ENCODE measurements at regions not wholly inside any gene's neighbourhood (a gene's known extent, or its start where the extent isn't known, plus 50 kb on each side); places are given as distances from the start of the nearest gene placed in this dataset.

DNA sequence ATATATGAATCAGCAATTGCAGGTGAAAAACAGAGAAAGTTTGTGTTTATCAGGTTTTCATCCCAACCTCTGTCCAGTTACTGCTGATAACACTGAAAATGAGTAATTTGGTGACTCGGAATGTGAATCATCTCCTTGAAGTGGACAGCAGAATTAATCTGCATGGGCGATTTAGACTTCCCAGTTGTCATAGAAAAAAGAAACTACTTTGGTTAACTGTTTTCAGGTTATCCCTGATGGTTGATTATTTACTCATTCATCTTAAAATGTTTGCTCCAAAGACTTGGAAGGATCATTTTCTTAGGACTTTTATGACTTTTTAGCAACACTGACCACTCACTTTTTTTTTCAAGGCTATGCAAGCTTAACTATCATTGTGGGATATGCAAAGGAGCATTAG, 504.1 kb upstream of the ANKRD30A start:
- in situ Hi-C loops (cut with HindIII; ENCODE audit: low pct_unique_long_range_greater_than_20kb, low sequenced_read_pairs) = no loop called here
- DNase-seq (ENCODE audit: low read depth, low spot score) = no peak

DNA sequence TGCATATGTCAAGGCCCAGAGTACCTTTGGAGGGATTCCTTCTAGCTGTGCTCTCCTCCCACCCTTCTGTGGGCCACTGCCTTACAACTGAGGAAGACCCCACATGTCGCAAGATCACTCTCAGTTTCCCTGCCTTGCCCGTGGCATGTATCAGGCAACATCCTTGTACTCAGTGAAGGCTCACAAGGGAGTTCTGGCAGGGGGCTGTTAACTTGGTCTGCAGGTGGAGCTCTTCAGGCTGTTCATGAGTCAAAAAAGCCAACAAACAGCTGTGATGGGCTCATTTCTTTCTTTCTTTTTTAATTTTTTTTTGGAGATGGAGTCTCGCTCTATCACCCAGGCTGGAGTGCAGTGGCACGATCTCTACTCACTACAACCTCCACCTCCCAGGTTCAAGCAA, 513.0 kb upstream of the ANKRD30A start:
- DNase-seq (ENCODE audit: low read depth, low spot score) = no peak
- in situ Hi-C loops (cut with HindIII; ENCODE audit: low pct_unique_long_range_greater_than_20kb, low sequenced_read_pairs) = no loop called here

DNA sequence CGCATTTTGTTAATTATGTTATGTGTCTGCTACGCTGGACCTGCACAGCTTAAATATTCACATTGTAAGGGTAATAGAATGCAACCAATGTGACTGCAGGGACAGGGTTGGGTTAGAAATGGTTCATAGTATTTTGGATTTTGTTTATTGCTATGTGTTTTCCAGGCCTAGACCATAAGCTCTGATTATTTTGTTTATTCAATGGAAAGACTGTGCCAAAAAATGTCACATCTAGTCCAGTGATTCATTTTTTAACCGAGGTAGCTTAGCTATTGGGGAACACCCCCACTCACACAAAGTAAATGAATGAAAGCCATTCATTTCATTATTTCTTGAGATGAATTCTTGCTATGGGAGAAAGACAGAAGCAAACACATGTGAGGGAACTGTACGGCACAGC, 516.5 kb upstream of the ANKRD30A start:
- in situ Hi-C loops (cut with HindIII; ENCODE audit: low pct_unique_long_range_greater_than_20kb, low sequenced_read_pairs) = no loop called here
- DNase-seq (ENCODE audit: low read depth, low spot score) = no peak

DNA sequence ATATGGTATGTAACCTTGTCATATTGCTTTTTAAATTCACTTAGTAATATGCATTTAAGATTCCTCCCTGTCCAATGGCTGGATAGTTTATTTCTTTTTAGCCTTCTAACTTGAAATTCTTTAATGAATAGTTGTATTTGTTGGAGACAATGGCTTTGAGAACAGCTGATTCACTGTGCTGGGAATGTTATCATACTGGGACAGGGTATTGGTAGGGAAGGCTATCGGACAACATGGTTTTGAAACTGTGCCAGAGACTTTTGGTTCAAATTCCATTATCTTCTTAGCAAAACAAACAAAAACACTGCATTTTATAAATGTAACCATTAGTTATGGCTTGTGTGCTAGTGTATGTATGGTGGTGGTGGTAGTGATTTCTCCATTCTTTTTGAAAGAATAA, 517.1 kb upstream of the ANKRD30A start:
- in situ Hi-C loops (cut with HindIII; ENCODE audit: low pct_unique_long_range_greater_than_20kb, low sequenced_read_pairs) = no loop called here
- no peak for DNase-seq (ENCODE audit: low read depth, low spot score)

DNA sequence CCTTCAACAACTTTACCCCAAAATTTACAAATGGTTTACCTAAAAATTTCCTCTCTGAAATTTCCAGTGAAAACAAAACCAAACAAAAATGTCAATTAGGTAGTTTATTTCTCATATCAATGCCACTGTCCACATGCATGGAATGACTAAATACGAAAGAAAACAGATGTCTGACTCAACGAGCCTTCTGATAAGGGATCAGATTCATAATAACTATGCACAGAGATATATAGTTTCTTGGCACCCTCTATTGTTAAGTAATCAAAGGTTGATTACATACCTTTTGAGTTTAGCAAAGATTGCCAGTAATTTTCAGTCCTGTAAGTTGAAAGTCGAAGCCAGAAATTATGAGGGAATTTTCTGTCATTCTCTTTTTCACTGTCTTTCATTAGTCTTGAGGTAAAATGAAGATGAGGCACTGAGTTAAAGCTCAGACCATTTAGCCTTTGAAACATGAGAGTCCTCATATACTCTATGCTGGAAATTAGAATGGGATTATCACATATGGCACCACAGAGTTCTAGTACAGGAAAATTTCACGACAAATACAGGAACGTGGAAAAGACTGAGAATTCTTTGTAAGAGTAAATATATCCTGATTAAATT, 519.1 kb upstream of the ANKRD30A start:
- in situ Hi-C loops (cut with HindIII; ENCODE audit: low pct_unique_long_range_greater_than_20kb, low sequenced_read_pairs) = no loop called here
- no peak for DNase-seq (ENCODE audit: low read depth, low spot score)

DNA sequence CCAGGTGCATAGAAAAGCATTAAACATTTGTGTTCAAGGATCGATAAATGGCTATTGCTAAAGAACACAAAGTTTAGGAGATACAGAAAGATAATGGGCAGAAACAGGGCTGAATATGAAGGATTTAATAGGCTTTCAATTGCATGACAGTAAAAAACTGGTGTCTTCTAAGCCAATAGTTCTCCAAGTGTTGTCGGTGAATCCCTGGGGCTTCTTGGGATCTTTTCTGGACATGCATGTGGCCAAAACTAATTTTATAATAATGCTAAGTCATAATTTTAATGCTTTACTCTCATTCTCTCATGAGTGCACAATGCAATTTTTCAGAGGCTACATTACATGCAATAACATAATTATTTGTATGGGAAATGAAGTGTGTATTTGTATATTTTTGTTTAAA, 521.1 kb upstream of the ANKRD30A start:
- DNase-seq (ENCODE audit: low read depth, low spot score) = no peak
- in situ Hi-C loops (cut with HindIII; ENCODE audit: low pct_unique_long_range_greater_than_20kb, low sequenced_read_pairs) = no loop called here

DNA sequence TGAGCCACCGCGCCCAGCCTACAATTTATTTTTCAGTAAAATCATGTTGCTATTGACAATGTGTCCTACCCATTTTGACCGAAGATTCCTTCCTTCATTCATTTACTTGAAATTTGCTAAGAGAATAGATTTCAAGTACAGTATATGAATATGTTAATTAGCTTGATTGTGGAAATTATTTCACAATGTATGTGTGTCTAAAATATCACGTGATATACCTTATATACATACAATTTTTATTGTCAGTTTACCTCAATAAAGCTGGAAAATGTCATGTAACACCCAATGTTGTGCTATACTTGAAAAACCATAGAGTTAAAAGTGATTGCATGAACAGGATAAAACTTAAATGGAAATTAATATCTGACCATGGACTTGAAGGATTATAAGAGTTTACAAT, 521.7 kb upstream of the ANKRD30A start:
- in situ Hi-C loops (cut with HindIII; ENCODE audit: low pct_unique_long_range_greater_than_20kb, low sequenced_read_pairs) = no loop called here
- no peak for DNase-seq (ENCODE audit: low read depth, low spot score)

DNA sequence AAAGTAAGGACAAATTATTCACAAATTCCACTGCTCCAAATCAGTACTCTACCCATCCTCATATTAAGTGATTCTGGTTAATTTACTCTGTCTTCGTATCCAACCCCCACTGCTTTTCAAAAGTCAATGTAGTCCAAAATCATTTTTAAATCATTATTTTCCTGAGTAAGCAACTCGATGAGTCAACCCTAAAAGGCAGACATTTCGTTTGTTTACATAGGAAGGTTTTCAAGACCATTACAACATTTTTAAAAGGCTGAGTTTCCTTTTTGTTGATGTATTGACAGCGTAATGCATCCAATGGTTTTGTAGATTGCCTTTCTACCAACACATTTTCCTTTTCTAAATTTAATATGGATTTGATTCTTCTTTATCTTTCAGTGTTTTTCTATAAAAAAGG, 523.0 kb upstream of the ANKRD30A start:
- no peak for DNase-seq (ENCODE audit: low read depth, low spot score)
- in situ Hi-C loops (cut with HindIII; ENCODE audit: low pct_unique_long_range_greater_than_20kb, low sequenced_read_pairs) = no loop called here

DNA sequence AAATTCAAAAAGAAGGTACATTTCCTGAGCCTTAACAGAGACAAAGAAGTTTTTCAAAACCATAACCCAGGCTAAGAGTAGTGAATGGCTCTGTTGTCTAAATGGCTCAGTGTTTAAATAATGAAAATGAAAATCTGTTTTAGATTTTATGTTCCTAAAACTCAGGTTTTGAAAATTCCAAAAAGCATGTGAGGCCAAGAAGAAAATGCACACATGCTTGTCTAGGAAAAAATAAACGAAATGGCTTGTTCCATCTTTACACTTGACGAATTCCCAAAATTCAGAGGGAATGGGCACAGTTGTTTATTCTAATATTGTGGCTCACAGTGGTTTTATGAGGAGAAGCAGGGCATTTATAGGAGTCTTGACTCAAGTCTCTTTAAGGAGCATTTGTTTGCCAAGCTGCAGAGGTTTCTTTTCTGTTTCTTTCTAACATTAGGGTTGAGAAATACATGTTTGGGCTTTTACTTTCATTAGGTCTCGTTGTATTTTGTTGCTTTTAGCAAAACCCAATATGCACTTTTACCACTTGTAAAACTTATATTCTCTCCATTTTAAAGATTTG, 527.6 kb upstream of the ANKRD30A start:
- peak; percentile 63 for DNase-seq (ENCODE audit: low read depth, low spot score)
- in situ Hi-C loops (cut with HindIII; ENCODE audit: low pct_unique_long_range_greater_than_20kb, low sequenced_read_pairs) = no loop called here

DNA sequence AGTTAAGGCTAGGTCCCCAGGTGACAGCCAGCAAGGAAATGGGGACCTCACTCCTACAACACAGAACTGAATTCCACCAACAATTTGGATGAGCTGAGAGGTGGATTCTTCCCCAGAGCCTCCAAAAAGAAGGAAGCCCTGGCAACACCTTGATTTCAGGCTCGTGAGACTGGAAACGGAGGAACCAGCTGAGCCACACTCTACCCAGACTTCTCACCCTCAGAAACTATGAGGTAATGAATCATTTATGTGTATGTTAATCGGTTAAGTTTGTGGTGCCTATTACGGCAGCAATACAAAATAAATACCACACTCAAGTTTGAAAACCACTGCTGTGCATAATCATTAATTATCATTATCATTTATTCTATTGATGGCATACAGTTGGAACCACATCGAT, 532.4 kb upstream of the ANKRD30A start:
- no peak for DNase-seq (ENCODE audit: low read depth, low spot score)
- in situ Hi-C loops (cut with HindIII; ENCODE audit: low pct_unique_long_range_greater_than_20kb, low sequenced_read_pairs) = no loop called here

DNA sequence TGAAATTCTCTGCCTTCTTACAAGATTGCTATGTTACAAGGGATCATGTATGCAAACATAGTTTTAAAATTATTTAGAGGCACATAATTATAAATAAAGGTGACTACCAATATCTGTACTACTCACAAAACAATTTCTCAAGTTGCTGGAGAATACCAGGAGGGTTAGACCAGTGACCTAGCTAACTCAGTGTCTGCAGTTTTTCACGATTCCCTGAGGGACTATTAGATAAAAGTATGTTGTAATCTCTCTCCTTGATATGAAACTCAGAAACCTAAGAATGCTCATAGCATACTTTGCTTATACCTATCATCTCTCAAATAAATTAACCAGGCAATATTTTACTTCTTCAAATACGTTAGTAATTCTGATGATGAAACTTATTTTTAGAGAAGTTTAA, 534.0 kb upstream of the ANKRD30A start:
- no peak for DNase-seq (ENCODE audit: low read depth, low spot score)
- in situ Hi-C loops (cut with HindIII; ENCODE audit: low pct_unique_long_range_greater_than_20kb, low sequenced_read_pairs) = no loop called here

DNA sequence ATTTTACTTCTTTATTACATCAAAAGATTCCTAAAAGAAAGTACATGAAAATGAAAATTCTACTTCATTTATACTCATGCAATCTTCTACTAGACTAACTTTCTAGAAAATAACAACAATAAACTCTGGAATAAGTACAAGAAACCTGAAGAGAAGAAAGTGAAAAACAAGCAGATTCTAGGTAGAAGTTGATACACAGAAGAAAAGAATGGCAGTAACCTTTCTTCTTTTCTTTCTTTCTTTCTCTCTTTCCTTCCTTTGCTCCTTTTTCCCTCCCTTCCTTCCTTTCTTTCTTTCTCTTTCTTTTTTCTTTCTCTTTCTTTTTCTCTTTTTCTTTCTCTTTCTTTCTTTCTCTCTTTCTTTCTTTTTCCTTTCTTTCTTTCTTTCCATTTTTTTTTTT, 541.7 kb upstream of the ANKRD30A start:
- in situ Hi-C loops (cut with HindIII; ENCODE audit: low pct_unique_long_range_greater_than_20kb, low sequenced_read_pairs) = no loop called here
- DNase-seq (ENCODE audit: low read depth, low spot score) = no peak

DNA sequence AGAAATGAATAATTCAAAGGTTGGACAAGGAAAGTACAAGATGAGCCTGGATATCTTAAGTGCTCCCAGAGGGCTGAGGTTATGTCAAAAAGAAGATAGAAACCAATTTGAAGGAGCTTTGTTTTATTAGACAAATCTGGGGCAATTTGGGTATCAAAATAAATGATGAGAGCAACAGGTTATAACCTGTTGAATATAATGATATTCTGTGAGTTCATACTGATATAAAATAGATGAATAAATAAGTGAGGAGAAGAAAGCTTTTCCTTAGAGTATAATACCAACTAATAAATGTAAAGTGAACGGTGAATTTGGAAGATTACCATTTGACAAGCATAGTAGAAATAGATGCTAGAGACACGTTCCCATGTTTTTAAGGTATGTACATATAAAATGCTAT, 544.2 kb upstream of the ANKRD30A start:
- no peak for DNase-seq (ENCODE audit: low read depth, low spot score)
- in situ Hi-C loops (cut with HindIII; ENCODE audit: low pct_unique_long_range_greater_than_20kb, low sequenced_read_pairs) = no loop called here

DNA sequence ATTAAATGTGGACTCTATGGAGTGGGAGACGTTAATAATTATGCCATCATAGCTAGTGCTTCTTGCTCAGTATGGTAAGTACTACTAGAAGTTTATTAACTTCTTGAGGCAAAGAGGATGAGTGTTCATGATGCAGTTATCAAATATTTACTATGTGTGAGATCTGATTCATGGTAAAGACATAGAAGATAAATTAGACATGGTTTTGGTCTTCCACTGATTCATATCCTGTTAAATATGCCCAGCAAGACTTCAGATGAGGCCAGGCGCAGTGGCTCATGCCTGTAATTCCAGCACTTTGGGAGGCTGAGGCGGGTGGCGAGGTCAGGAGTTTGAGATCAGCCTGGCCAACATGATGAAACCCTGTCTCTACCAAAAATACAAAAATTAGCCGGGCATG, 547.1 kb upstream of the ANKRD30A start:
- DNase-seq (ENCODE audit: low read depth, low spot score) = no peak

DNA sequence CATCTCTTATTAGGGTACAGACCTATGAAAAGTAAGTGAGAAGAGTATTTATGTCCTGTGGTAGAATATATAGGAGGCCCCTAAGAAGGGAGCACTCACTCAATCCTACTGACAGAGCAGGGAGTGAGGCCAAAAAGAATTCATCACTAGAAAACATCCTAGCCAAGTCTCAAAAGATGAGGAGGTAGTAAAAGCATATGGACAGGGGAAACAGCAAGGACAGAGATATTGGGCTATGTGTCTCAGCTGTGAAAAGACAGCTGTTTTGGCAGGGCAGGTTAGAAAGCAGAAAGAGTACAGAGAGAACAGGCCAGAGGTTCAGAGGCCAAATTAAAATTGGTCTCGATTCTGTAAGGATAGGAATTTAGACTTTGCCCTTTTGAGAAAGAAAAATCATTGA, 548.3 kb upstream of the ANKRD30A start:
- in situ Hi-C loops (cut with HindIII; ENCODE audit: low pct_unique_long_range_greater_than_20kb, low sequenced_read_pairs) = no loop called here
- no peak for DNase-seq (ENCODE audit: low read depth, low spot score)

More for the DNA sequence above, 547.1 kb upstream of the ANKRD30A start:
- in situ Hi-C loops (cut with HindIII; ENCODE audit: low pct_unique_long_range_greater_than_20kb, low sequenced_read_pairs) = no loop called here

DNA sequence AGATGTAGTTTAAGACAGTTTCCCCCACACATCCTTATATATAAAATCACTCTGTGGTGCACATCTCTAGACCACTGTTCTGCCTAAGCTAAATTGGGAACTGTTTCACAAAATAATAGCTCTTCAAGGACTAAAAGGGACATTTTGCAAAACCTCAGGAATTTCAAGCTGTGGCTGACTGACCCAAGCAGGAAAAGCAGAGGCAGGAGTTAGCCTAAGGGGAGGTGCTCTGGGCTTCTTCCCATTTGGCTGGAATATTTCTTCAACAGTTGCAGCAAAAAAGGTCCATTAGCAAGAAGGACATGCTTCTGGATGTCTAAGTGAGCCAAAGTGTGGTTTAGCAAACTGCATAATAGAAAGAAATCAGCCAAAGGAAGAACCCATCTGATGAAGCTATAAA, 551.2 kb upstream of the ANKRD30A start:
- DNase-seq (ENCODE audit: low read depth, low spot score) = no peak
- in situ Hi-C loops (cut with HindIII; ENCODE audit: low pct_unique_long_range_greater_than_20kb, low sequenced_read_pairs) = no loop called here

DNA sequence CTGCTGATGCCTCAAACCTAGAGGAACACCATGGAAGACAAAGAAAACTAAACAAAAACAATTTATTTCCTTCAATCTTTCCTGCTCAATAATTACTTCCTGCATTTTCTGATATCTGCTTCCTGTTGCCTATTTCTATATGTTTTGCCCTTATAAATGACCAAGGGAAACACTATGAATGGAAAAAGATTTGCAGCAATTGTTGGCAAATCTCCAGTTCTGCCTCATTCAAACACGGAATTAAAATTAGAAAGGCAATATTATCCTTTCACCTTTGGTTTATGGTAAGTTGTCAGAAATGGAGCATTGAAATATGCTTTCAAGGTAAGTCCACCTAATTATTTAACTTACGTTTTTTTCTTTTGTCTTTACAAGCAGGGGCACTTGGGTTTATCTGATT, 552.2 kb upstream of the ANKRD30A start:
- DNase-seq (ENCODE audit: low read depth, low spot score) = no peak
- in situ Hi-C loops (cut with HindIII; ENCODE audit: low pct_unique_long_range_greater_than_20kb, low sequenced_read_pairs) = no loop called here

DNA sequence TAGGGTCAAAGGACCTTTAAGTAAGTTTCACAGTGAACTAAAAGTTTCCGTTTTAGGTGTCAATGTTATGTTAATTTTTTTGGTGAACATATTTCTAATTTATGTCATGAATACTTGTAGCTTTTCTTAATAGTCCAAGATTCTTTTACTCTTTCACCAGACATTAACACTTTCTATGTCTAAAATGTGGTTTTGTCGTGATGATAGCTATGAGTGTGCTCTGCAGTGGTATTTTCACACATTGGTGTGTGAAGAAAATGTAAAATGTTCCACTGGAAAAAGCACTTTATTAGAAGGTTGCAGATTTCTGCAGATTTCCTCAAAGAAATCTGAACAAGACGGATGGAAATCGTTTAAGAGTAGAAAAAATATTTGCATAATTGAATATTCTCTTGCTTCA, 561.0 kb upstream of the ANKRD30A start:
- in situ Hi-C loops (cut with HindIII; ENCODE audit: low pct_unique_long_range_greater_than_20kb, low sequenced_read_pairs) = no loop called here
- DNase-seq (ENCODE audit: low read depth, low spot score) = no peak

DNA sequence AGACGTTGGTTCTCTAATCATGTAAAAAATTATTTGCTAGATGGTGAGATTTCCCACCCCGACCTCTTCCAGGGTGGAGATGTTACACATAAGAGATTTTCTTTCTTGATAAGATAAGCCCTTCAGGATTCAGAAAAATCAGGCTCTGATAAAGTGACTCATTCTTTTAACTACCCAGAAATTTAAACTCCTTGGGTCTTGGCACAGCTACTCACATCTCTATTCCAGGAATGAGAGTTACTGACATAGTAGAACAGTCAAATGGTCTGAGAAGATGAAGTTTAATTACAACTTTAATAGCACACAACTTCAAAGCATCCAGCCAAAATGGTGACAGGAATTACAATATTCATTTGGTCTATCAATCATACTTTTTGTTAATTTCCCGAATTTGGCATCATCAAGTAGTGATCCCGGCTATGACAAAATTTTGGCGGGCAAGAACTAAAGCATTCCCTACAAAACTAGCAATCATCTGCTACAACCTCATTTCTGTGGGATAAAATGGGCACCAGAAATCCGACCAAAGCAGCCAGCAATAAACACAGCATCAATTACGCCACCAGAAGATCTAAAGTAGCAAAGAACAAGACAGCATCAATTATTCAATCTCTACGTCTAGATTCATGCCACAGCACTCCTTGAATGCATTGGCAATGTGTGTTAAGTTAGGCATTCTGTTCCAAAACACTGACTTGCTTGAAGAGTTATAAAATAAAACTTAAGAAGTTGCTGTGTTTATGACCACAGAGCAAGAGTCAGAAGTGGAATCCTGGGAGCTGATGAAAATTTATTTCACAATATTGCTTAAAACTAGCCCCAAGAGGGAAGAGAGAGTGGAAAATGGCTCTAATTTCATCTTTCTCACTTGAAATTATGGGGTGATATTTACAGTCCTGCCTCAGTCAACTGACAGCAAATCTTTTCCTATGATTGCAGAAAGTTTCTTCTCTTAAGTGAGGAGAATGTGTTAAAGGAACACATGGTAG, 565.7 kb upstream of the ANKRD30A start:
- no peak for DNase-seq (ENCODE audit: low read depth, low spot score)
- in situ Hi-C loops (cut with HindIII; ENCODE audit: low pct_unique_long_range_greater_than_20kb, low sequenced_read_pairs) = no loop called here
